A172 (cell line): ENCODE measurements at regions not wholly inside any gene's neighbourhood (a gene's known extent, or its start where the extent isn't known, plus 50 kb on each side); places are given as distances from the start of the nearest gene placed in this dataset.
"Not testable (repeated sequence)": the region's sequence is repeated elsewhere in the genome, so short reads cannot be mapped to it uniquely, and the experiment has no call there.

Source experiments
- DNase-seq: peaks from one replicate; pipeline ENCODE4 v3.0.0-alpha.2; 2015; ENCODE audit warnings: low spot score

DNA sequence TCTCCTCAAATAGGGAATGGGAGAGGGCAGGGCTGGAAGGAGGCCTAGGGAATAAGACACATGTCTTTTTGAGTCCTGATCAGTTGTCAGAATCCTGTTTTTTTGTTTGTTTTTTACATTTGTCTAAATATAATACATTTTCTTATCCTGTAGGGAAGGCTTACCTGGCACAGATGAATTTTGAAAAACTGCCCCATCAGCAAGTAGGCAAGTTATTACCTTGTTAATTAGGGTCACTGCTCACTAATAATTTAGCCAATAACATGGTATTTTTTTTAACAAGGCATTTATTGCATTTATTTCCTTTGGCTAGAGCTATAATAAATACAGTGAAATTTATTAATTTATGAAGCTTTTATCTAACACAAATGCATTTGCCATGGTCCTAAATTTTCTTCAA, 423.2 kb upstream of the ONECUT1 start:
- no peak for DNase-seq

- DNase-seq, result no peak
Observed at GRCh38 chr15:53212785-53213184, 422.6 kb upstream of the ONECUT1 start.

GRCh38 chr15:53210653-53211052, 420.5 kb upstream of the ONECUT1 start:
- no peak for DNase-seq

- no peak for DNase-seq
Observed at GRCh38 chr15:53209396-53210042, 419.4 kb upstream of the ONECUT1 start.

DNA sequence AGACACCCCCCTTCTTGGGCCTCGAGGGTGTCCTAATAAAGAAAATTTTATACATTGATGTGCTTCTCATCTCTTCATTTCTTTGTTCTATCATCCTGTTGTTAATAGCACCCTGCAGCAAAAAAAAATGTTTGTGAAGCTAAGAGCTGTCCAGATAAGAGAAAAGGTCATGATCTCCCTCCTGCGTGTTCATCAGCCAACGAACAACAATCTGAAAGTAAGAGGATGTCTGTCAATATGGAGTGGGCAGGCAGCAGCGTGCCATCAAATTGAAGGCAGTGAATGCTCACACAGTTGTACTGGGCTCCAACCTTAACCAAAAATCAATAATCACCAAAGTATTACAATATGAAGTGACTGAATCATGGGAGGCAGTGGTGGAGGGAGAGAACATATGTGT, 418.6 kb upstream of the ONECUT1 start:
- DNase-seq, result no peak

GRCh38 chr15:53203454-53203853, 413.3 kb upstream of the ONECUT1 start:
- no peak for DNase-seq

DNA sequence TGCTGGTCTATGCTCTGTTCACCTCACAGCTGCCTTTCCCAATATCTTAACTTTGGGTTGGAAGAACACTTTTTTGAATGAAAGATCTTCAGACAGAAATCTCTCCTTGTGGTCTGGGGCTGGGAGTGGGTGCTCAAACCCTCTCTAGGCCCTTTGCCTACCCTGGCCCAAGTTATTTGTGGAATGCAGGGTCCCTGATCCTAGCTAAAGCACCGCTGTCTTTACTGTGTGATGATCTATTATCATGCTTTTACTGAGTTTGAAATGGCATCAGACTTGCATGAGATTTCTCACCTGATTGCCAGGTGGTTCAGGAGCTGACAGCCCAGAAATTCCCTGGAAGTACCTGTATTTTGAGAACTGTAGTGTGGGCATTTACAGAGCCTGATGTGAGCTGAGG, 412.7 kb upstream of the ONECUT1 start:
- DNase-seq, result no peak

- DNase-seq, result peak; percentile 18
Observed at GRCh38 chr15:53197426-53197839, 407.3 kb upstream of the ONECUT1 start.

GRCh38 chr15:53196788-53197187, 406.7 kb upstream of the ONECUT1 start:
- no peak for DNase-seq

DNA sequence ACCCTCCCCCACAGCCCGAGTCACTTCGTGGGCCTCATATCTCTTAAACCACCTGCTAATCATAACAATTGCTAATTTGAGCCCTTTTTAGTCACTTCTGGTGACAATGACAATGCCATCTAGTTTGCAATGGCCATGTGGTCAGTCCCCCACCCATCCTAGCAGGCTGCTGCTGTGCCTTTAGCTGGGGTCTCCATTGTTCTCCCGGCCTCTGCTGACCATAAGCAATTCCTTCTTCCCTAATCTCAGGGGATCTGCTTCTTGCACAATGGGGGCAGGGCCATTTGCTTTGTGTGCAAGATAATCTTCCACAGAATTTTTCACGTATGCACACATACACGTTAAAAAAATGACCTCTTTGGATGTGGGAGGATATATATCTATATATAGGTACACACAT, 406.1 kb upstream of the ONECUT1 start:
- no peak for DNase-seq

DNA sequence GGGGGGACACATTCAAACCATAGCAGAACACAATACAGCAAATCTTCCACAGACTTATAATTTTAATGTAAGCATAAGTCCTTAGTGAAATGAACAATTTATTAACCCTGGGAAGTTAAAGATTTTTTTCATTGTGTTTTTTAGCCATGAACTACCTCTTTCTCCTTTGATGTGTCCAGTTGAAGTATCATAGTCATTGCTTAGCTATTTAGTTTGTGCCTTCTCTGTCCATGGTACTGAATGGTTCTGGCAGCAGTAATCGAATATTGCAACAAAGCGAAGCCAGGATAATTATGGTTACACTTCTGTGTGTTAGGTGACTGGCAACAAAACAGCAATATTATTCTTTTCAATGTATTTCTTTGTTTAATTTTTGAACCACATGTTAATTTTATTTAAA, 403.0 kb upstream of the ONECUT1 start:
- DNase-seq, result peak; percentile 6

- DNase-seq, result no peak
Observed at GRCh38 chr15:53189860-53190259, 399.7 kb upstream of the ONECUT1 start.

- not testable (repeated sequence) for DNase-seq
Observed at GRCh38 chr15:53183449-53183848, 393.3 kb upstream of the ONECUT1 start.

GRCh38 chr15:53171571-53171970, 381.4 kb upstream of the ONECUT1 start:
- DNase-seq, result no peak

DNA sequence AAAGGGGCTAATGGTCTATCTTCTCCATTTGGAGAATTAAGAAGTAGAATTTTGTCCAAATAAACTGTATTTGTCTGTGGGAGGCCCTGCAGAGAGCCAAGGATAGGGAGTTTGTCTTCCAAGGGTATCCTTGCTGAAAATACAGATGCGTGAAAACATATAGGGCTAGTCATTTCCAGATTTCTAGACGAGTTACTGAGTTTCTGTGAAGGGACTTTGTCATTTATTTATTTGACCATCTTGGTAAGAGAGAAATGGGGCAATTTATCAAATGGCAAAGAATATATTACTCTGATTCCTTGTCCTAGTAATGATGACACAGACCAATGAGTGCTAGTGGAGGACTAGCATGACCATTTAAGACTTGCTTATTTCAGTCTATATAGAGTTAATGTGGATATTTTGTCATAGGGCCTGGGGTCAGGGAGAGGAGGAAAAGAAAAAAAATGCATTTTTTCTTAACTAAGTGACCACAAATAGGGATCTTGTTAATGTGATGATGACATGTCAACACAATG, 376.6 kb upstream of the ONECUT1 start:
- DNase-seq, result no peak

DNA sequence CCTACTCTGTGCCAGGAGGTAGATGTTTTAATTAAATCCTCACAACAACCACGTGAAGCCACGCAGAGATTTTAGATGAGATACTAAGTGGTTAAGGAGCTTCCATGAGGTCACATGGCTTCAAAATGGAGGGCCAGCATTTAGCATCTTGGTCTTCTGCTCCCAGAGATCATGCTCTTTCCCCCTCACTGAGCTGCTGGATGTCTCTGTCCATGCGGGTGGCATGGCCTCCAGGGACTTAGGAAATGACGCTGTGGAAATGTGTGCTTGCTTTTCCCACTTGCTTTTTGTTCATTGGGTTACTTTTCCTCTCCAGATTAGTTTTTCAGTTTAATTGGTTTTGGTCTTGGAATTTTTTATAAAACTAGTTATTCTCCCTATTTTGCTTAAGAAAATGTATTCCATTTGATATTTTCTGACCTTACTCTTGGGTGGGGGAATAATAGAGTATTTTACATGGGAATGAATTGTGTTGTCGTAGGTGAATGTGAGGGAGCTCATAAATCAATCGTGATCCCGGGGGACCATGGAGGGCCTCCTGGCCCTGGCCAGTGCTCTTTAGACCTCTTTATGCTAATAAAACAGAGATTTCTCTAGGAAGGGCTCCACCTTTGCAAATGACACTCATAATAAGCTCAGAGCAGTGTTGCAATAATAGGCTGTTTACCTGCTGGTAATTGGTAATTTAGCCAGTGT, 376.0 kb upstream of the ONECUT1 start:
- DNase-seq, result no peak

DNA sequence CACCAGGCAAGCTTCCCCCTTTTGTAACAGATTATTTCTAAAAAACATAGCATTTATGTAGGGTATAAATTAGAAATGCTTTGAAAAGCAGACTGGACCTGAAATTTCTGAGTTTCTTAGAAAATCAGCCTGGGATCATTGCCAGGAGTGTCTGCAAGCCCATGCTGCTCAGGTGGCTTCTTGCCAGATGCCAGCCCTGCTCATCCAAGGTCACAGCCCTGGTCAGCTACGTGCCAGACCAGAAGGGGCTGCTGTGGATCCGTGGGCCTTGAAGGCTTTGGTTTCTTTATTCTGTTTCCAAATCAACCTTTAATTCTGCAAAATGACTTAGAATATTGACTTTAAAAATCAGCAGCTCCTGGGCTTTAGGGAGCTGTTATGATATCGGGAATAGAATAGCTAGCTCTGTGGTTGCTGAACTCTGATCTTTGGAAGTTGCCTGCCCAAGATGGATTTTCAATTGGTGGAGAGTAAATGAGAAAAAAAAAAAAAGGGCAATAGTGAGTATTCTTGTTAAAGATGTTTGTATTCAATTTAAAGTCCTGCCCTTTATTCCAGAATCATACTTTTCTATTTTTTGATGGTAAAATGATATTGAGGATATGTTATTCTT, 370.1 kb upstream of the ONECUT1 start:
- no peak for DNase-seq

GRCh38 chr15:53159458-53159857, 369.3 kb upstream of the ONECUT1 start:
- no peak for DNase-seq

GRCh38 chr15:53158995-53159394, 368.9 kb upstream of the ONECUT1 start:
- no peak for DNase-seq

- no peak for DNase-seq
Observed at GRCh38 chr15:53133255-53133850, 343.2 kb upstream of the ONECUT1 start.

- DNase-seq, result no peak
Observed at GRCh38 chr15:53130943-53131342, 340.8 kb upstream of the ONECUT1 start.

- no peak for DNase-seq
Observed at GRCh38 chr15:53129121-53129904, 339.2 kb upstream of the ONECUT1 start.
